HG03432 (cell line): ENCODE measurements at regions not wholly inside any gene's neighbourhood (a gene's known extent, or its start where the extent isn't known, plus 50 kb on each side); places are given as distances from the start of the nearest gene placed in this dataset.
A peak's percentile ranks its signal among the peaks of the same experiment; 100 is the strongest.

ENCODE experiments used
- ATAC-seq: cut with Tn5 transposase; IDR thresholded peaks from one replicate; pipeline ENCODE4 v1.9.1; 2021; ENCODE audit warnings: mild to moderate bottlenecking, moderate library complexity; ENCODE audit not compliant: unreplicated experiment

GRCh38 chr13:40206241-40207000 lies 460.0 kb downstream of the FOXO1 start:
- ATAC-seq, result peak; percentile 61

DNA sequence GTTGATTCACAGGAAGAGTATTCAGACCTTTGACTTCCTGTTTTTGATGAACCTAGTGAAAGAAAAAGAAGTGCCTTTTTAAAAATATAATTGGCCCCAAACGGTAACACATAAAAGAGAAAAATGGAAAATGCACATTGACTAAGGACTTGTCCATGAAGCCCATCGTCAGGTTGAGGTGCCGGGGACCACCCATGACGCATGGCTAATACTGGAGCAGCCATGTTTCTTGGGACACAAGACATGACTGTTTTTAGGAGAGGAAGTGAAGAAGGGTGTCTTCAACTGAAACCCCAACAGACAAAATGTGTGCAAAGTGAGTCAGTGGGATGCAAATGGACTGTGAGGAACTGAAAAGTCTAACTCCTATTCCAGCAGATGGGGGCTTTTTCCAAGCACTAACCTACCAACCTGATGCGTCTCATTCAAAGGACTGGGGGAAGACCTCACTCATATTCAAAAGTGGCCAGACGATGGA lies 459.4 kb downstream of the FOXO1 start:
- ATAC-seq, result peak; percentile 59

DNA sequence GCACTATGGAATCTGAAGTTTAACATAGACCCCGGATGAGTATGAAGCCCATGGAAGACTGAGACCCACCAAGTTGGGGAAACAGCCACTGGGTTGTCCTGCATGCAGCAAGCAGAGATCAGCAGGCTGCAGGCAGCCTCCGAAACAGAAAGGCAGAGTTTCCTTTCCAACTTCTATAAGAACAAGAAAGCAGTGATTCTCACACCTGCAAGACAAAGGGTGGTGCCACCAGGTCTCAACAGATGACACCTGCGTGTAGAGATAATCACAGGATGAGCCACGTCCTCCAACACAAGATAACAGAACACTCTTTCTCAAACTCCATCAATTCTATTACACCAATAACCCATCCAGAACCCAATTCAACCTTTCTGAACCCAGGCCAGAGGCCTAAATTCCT lies 457.9 kb downstream of the FOXO1 start:
- ATAC-seq, result no peak

DNA sequence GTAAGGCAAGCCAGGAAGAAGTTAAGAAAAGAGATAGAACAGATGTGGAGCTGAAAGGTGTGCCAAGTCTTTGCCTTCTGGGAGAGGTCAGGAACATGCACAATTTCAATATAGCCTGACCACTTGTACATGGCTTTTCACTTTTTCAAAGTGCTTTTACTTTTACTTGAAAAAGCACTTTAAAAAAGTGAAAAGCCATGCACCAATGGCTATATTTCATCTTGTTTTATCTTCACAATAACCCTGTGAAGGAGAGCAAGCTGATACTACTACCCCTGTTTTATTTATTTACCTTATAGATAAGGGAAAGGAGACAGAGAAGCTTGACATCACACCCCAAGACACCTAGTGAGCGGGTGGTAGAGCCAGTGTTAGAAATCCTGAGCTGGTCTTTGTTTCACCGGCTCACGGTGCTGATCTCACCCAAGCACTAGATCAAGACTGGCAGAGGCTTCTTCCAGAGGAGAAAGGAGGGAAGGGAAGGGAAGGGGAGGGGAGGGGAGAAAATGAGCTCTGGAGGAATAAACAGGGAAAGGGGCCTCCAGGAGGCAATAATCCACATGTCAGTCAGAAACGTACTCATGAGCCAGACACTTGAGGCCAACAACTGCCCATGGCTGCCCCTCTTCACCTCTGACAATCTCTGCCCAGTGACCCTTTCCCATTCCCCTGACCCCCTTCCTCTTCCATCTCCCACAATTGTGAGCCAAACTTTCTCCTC lies 455.4 kb downstream of the FOXO1 start:
- no peak for ATAC-seq

GRCh38 chr13:40211586-40211968 lies 454.9 kb downstream of the FOXO1 start:
- no peak for ATAC-seq

DNA sequence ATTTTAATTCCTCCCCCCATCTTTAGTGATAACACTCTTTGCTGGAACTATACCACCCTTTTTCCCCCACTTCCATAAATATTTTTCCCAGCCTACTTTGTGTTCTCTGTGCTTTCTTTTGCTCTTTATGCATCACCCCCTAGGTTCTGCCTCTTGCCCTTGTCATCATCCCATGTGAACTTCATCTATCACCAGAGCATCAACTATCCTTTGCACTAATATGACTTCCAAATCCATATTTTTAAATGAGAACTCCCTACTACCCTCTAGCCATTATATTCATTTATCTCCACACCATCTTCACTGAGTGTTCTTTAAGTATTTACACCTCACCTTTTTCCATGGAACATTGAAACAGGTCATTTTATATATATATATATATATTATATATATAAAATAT lies 452.7 kb downstream of the FOXO1 start:
- no peak for ATAC-seq

DNA sequence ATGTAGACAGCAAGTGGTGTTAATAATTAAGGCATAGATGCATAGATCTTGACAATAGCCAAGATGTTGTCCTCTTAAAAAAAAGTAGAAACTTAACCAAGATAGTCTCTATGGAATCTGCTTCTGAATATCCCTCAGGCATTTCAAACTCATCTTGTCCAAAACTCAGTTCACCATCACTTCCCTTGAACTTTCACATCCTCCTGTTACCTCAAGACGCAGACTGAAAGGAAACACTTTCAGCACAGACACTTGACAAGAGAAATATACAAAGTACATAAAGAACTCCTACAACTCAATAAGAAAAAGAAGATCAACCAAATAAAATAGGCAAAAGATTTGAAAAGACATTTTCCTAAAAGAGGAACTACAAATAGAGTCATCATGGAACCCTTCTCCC lies 451.1 kb downstream of the FOXO1 start:
- no peak for ATAC-seq

GRCh38 chr13:40215747-40216146 lies 450.7 kb downstream of the FOXO1 start:
- ATAC-seq, result no peak

- no peak for ATAC-seq
Observed at GRCh38 chr13:40217675-40218074, 448.8 kb downstream of the FOXO1 start.

DNA sequence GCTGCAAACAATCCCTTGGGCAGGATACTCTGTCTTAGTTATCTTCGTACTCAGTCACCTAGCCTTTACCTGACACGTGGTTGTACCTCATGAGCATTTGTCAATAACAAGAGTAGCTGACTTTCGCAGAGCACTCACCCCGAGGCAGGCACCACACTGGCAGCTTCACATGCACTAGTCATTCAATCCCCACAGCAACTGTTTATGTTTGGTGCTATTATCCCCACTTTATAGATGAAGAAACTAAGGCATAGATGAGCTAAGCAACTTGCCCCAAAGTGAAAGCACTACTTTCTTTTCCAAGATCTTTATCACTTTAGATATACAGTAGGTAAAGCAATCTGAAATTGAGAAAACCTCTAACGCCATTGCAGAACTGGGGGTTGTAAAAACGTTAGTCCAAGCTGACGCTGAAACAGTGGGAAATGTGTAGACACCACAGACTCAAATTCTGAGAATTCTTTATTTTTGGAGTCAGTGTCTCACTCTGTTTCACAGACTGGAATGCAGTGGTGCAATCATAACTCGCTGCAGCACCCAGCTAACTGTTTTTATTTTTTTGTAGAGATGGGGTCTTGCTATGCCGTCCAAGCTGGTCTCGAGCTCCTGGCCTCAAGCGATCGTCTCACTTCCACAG lies 446.0 kb downstream of the FOXO1 start:
- no peak for ATAC-seq

DNA sequence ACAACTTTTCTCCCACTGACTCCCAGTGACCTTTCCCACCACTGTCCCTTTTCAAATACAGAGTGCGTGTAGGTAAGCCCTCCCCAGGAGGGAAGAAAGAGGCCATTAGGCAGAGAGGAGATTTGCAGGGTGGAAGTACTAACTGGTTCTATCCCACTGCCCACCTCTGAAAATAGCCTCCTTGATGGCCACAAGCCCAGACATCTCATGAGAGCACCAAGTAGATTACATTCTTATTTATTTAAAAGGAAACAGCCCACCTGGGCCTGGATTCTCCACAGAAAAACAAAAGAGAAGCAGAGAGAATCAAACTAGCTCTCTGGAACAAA lies 445.3 kb downstream of the FOXO1 start:
- ATAC-seq, result no peak

GRCh38 chr13:40221460-40222201 lies 444.8 kb downstream of the FOXO1 start:
- ATAC-seq, result no peak

DNA sequence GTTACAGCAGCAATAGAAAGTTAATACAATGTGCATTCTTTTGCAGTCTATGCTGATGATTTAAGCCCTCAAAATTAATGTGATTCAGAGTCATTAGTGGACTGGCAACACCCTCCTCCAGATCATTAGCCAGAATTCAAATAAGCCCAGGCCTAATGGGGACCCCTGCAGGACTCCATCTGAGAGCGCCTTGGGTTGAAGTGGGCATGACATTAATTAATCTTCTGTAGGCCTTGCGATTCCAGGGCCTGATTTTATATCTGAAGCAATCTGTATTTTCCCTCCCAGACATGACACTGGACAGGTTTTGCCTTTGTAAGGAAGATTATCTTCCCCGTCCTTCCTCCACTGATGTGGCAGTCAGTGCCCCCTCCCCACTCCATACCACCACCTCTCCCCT lies 442.9 kb downstream of the FOXO1 start:
- ATAC-seq, result no peak

- ATAC-seq, result no peak
Observed at GRCh38 chr13:40228496-40228895, 437.9 kb downstream of the FOXO1 start.

- ATAC-seq, result no peak
Observed at GRCh38 chr13:40228990-40229389, 437.5 kb downstream of the FOXO1 start.

- ATAC-seq, result no peak
Observed at GRCh38 chr13:40230833-40231266, 435.6 kb downstream of the FOXO1 start.

DNA sequence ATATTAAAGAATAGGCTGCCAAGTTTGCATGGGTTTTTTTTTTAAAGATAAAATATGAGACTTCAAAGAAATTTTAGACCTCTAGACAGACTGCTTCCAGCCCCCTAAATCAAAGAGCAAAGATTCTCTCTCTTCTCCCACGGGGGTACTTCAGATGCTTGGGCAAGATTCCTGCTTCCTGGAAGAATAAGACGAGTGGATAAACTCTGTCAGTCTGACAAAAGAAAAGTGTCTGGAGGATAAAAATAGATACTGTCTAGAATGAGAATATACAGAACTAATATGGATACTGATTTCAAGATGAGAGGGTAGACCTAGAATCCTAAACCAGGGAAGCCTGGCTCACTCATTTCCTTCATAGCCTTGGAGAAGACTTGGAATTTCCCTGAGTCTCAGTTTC lies 435.1 kb downstream of the FOXO1 start:
- ATAC-seq, result no peak

- ATAC-seq, result no peak
Observed at GRCh38 chr13:40231751-40232150, 434.7 kb downstream of the FOXO1 start.

GRCh38 chr13:40232311-40233040 lies 434.0 kb downstream of the FOXO1 start:
- ATAC-seq, result no peak

- ATAC-seq, result no peak
Observed at GRCh38 chr13:40233731-40234195, 432.7 kb downstream of the FOXO1 start.
